GM23338 (cell line): ENCODE measurements at regions not wholly inside any gene's neighbourhood (a gene's known extent, or its start where the extent isn't known, plus 50 kb on each side); places are given as distances from the start of the nearest gene placed in this dataset.
A peak's percentile ranks its signal among the peaks of the same experiment; 100 is the strongest.

Source experiments
- ATAC-seq: fragments of 200-7000 bp; cut with Tn5 transposase; 3 replicates; pipeline ENCODE4 v1.9.1; 2020
- DNase-seq: peaks from one replicate; pipeline ENCODE4 v3.0.0-alpha.2; 2015; ENCODE audit warnings: low spot score
- H2AFZ ChIP-seq: fragments of 200-600 bp; sonication (generic); 2 replicates; pipeline ENCODE4 v1.8.0; 2016; ENCODE audit warnings: antibody characterized with exemption, mild to moderate bottlenecking, moderate library complexity
- H3F3A ChIP-seq: fragments of 200-600 bp; sonication (generic); replicated peaks from 2 replicates; pipeline ENCODE4 v1.8.0; 2017; ENCODE audit warnings: antibody characterized with exemption, mixed run types, low read depth
- H3K27ac ChIP-seq: fragments of 200-600 bp; sonication (generic); 2 replicates; pipeline ENCODE4 v1.6.1; 2016; ENCODE audit warnings: low read depth
- H3K27me3 ChIP-seq: fragments of 200-600 bp; sonication (generic); 2 replicates; pipeline ENCODE4 v1.8.0; 2016; ENCODE audit warnings: mild to moderate bottlenecking, mixed run types, moderate library complexity; ENCODE audit not compliant: insufficient read depth
- H3K36me3 ChIP-seq: fragments of 200-600 bp; sonication (generic); 2 replicates; pipeline ENCODE4 v1.8.0; 2016; ENCODE audit warnings: mild to moderate bottlenecking; ENCODE audit not compliant: insufficient read depth
- H3K4me1 ChIP-seq: fragments of 200-600 bp; sonication (generic); 2 replicates; pipeline ENCODE4 v1.8.0; 2016; ENCODE audit warnings: mild to moderate bottlenecking, moderate library complexity; ENCODE audit not compliant: insufficient read depth
- H3K4me2 ChIP-seq: fragments of 200-600 bp; sonication (generic); 2 replicates; pipeline ENCODE4 v1.7.1; 2017; ENCODE audit warnings: mixed run types
- H3K4me3 ChIP-seq: fragments of 200-600 bp; sonication (generic); 2 replicates; pipeline ENCODE4 v1.6.1; 2016; ENCODE audit warnings: mixed run types
- H3K79me2 ChIP-seq: fragments of 200-600 bp; sonication (generic); replicated peaks from 2 replicates; pipeline ENCODE4 v1.8.0; 2017; ENCODE audit warnings: mild to moderate bottlenecking; ENCODE audit not compliant: insufficient read depth
- H3K9me2 ChIP-seq: fragments of 200-600 bp; sonication (generic); 2 replicates; pipeline ENCODE4 v1.8.0; 2017; ENCODE audit not compliant: insufficient read depth
- H4K20me1 ChIP-seq: fragments of 200-600 bp; sonication (generic); replicated peaks from 2 replicates; pipeline ENCODE4 v1.8.0; 2017; ENCODE audit warnings: mild to moderate bottlenecking; ENCODE audit not compliant: insufficient read depth
- H3K27ac Mint-ChIP-seq: 2 replicates; pipeline ENCODE4 v1.8.0; 2020; ENCODE audit warnings: inconsistent platforms, mild to moderate bottlenecking, moderate library complexity, mixed read lengths
- H3K27me3 Mint-ChIP-seq: 3 replicates; pipeline ENCODE4 v1.8.0; 2022; ENCODE audit warnings: low read depth, mild to moderate bottlenecking, moderate library complexity, mixed read lengths, inconsistent platforms; ENCODE audit not compliant: insufficient read depth, poor library complexity
- H3K36me3 Mint-ChIP-seq: 3 replicates; pipeline ENCODE4 v1.8.0; 2021; ENCODE audit warnings: low read depth, mild to moderate bottlenecking, inconsistent platforms, moderate library complexity, mixed read lengths
- H3K4me1 Mint-ChIP-seq: 3 replicates; pipeline ENCODE4 v1.8.0; 2020; ENCODE audit warnings: mild to moderate bottlenecking, inconsistent platforms, mixed read lengths
- H3K4me3 Mint-ChIP-seq: 3 replicates; pipeline ENCODE4 v1.8.0; 2021; ENCODE audit warnings: moderate library complexity, mild to moderate bottlenecking, inconsistent platforms, mixed read lengths
- H3K9me3 Mint-ChIP-seq: 3 replicates; pipeline ENCODE4 v1.8.0; 2020; ENCODE audit warnings: moderate library complexity, mild to moderate bottlenecking, inconsistent platforms, mixed read lengths
- CTCF ChIP-seq, 2 experiments: fragments of 200-600 bp in 1 of 2; sonication (generic) in 1 of 2; conservative IDR thresholded peaks; 2 replicates each; pipeline versions ENCODE4 v1.5.1 to v1.6.1; 2016 to 2017; ENCODE audit warnings: antibody characterized with exemption in 2 of 2, low read depth in 2 of 2, mild to moderate bottlenecking in 2 of 2, moderate library complexity in 1 of 2
- ETS1 ChIP-seq: IDR thresholded peaks from 2 replicates; pipeline ENCODE4 v1.6.1; 2016; ENCODE audit warnings: antibody characterized with exemption
- EZH2 ChIP-seq: fragments of 200-600 bp; sonication (generic); IDR thresholded peaks from one replicate; pipeline ENCODE4 v1.8.0; 2017; ENCODE audit warnings: antibody characterized with exemption, mild to moderate bottlenecking, low read depth; ENCODE audit not compliant: unreplicated experiment
- EZH2phosphoT487 ChIP-seq: fragments of 200-600 bp; sonication (generic); IDR thresholded peaks from one replicate; pipeline ENCODE4 v1.8.1; 2018; ENCODE audit warnings: antibody characterized with exemption; ENCODE audit not compliant: unreplicated experiment
- JUNB ChIP-seq: IDR thresholded peaks from one replicate; pipeline ENCODE4 v1.6.1; 2016; ENCODE audit warnings: antibody characterized with exemption; ENCODE audit not compliant: unreplicated experiment
- NANOG ChIP-seq: IDR thresholded peaks from 2 replicates; pipeline ENCODE4 v1.6.1; 2016; ENCODE audit warnings: antibody characterized with exemption, borderline replicate concordance
- POLR2AphosphoS5 ChIP-seq: IDR thresholded peaks from 2 replicates; pipeline ENCODE4 v1.6.1; 2016; ENCODE audit warnings: antibody characterized with exemption, low read depth
- STAT1 ChIP-seq: IDR thresholded peaks from one replicate; pipeline ENCODE4 v1.6.1; 2016; ENCODE audit warnings: antibody characterized with exemption; ENCODE audit not compliant: unreplicated experiment
- ZNF114 ChIP-seq: fragments of 250-450 bp; sonication (Bioruptor Pico); IDR thresholded peaks from 2 replicates; pipeline ENCODE4 v1.5.0; 2020; ENCODE audit warnings: mild to moderate bottlenecking, moderate library complexity
- ZNF331 ChIP-seq: fragments of 250-450 bp; sonication (Bioruptor Pico); IDR thresholded peaks from 2 replicates; pipeline ENCODE4 v1.5.0; 2020; ENCODE audit warnings: low read depth, mild to moderate bottlenecking, moderate library complexity
- ZNF462 ChIP-seq: fragments of 250-450 bp; sonication (Bioruptor Pico); IDR thresholded peaks from 2 replicates; pipeline ENCODE4 v1.5.0; 2020; ENCODE audit warnings: mild to moderate bottlenecking, moderate library complexity

GRCh38 chr7:92932450-92932849 is 96.1 kb upstream of the CDK6 start:
- Histone ChIP-seq H3K27me3 (no peaks in the 10 kb centered on the region), H3K36me3 (no peaks in the 10 kb centered on the region), H3K27ac (no peak overlapping the region), H4K20me1 (no peaks in the 10 kb centered on the region), H3K4me1 (no peaks in the 10 kb centered on the region), H3K9me2 (no peaks in the 10 kb centered on the region), H3K79me2 (no peaks in the 10 kb centered on the region), H3F3A (no peaks in the 10 kb centered on the region), H3K4me3 (no peak overlapping the region), H3K4me2 (no peak overlapping the region), H2AFZ (peak overlapping the region; percentile 88; the same call in 1 of the 2 replicates)
- Mint-ChIP-seq H3K36me3 (no peaks in the 10 kb centered on the region), H3K9me3 (no peaks in the 10 kb centered on the region), H3K4me3 (no peak overlapping the region), H3K27ac (no peak overlapping the region), H3K4me1 (peaks cover under 1% of the 10 kb centered on the region; the same call in 1 of the 3 replicates), H3K27me3 (no peaks in the 10 kb centered on the region)
- TF ChIP-seq EZH2phosphoT487 (no peak), NANOG (no peak), EZH2 (no peak), ZNF331 (CRISPR knock-in tag) (no peak), JUNB (no peak), CTCF (conservative IDR thresholded peaks at IDR 0.05; ENCODE audit: low read depth in 2 of 2) (no peak), ZNF462 (CRISPR knock-in tag) (no peak), POLR2AphosphoS5 (no peak), STAT1 (no peak), ZNF114 (CRISPR knock-in tag) (no peak), ETS1 (no peak)
- peak; percentile 6 for DNase-seq
- ATAC-seq: no peak
